ENCODE measurements at regions not wholly inside any gene's neighbourhood (a gene's known extent, or its start where the extent isn't known, plus 50 kb on each side); places are given as distances from the start of the nearest gene placed in this dataset.

DNA sequence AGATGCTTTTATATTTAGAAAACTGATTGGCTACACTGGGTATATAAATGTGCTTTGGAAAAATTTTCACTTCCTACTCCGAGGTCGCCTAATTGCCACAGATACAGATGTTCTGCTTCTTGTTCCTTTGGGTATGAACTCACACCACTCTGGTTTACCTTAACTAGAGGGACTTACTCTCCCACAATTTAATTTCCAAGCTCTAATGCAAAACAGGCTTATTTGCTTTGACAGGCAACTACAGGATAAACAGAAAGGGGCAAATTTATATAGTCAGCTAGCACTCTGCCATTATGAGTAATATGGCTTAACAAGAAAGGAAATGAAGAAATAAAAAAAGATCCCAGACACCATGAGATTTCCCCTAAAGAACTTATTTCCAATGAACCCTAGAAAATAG is 156.9 kb upstream of the ZFP64 start (continued):
- TF ChIP-seq ZZZ3 (IDR thresholded peaks at IDR 0.05; ENCODE audit: control insufficient read depth, insufficient read length, low read depth) (no peak), RELA (IDR thresholded peaks at IDR 0.05; ENCODE audit: borderline replicate concordance, partially characterized antibody) (no peak), CEBPB (IDR thresholded peaks at IDR 0.05; ENCODE audit: borderline replicate concordance in 1 of 2, low read depth in 2 of 2, low read length in 2 of 2) (no peak)
- TF ChIP-seq, protein P1, sequence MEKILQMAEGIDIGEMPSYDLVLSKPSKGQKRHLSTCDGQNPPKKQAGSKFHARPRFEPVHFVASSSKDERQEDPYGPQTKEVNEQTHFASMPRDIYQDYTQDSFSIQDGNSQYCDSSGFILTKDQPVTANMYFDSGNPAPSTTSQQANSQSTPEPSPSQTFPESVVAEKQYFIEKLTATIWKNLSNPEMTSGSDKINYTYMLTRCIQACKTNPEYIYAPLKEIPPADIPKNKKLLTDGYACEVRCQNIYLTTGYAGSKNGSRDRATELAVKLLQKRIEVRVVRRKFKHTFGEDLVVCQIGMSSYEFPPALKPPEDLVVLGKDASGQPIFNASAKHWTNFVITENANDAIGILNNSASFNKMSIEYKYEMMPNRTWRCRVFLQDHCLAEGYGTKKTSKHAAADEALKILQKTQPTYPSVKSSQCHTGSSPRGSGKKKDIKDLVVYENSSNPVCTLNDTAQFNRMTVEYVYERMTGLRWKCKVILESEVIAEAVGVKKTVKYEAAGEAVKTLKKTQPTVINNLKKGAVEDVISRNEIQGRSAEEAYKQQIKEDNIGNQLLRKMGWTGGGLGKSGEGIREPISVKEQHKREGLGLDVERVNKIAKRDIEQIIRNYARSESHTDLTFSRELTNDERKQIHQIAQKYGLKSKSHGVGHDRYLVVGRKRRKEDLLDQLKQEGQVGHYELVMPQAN (conservative IDR thresholded peaks at IDR 0.05) = no peak

DNA sequence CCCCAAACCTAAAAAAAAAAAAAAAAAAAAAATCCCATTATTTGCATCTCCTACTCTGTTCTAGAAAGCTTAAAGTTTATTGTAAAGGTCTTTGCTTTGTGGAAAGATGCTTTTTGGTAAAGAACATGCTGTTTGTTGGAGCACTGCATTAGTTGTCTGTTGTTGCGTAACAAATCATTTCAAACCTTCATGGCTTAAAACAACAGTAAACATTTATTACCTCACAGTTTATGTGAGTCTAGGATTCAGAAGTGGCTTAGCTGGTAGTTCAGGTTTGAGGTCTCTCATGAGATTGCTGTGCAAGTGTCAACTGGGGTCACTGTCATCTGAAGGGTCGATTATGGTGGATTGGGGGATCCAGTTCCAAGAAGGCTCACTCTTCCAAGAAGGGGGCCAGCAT is 155.2 kb upstream of the ZFP64 start:
- H3K4me1 ChIP-seq (ENCODE audit: control insufficient read depth, insufficient read depth, low read length) = no peaks in the 10 kb centered on the region
- no peaks in the 10 kb centered on the region for H4K20me1 ChIP-seq (ENCODE audit: control insufficient read depth, insufficient read depth)
- DNase-seq (ENCODE audit: low read depth, low spot score) = no peak
- H3K4me2 ChIP-seq (ENCODE audit: control insufficient read depth, insufficient read depth) = no peak overlapping the region
- no peak overlapping the region for H2AFZ ChIP-seq (ENCODE audit: control insufficient read depth, low read depth, low read length)
- no TSS peak for BruUV-seq (replicated peaks)
- ChIA-PET SMC1A (ENCODE audit: uncharacterized antibody, unreplicated experiment) (no interaction called here), CTCF (no interaction called here), RAD21 (ENCODE audit: unreplicated experiment) (no interaction called here), POLR2A (no interaction called here)
- intact Hi-C loops (cut with micrococcal nuclease; ENCODE audit: unreplicated experiment) = no loop called here
- FAIRE-seq = no peak
- H3K27me3 ChIP-seq (replicated peaks in 1 of 2; ENCODE audit: control insufficient read depth in 2 of 2, insufficient read depth in 2 of 2, low read length in 1 of 2) = no peaks in the 10 kb centered on the region
- no peak overlapping the region for H3K4me3 ChIP-seq
- WGBS (ENCODE audit: insufficient coverage, insufficient replicate concordance, low lambda C conversion rate, missing lambda C conversion rate) = 50% methylated on average over 2 of the region's 2 CpGs
- no peak for ATAC-seq
- H3K27ac ChIP-seq (ENCODE audit: control insufficient read depth, insufficient read depth) = no peak overlapping the region
- no peaks in the 10 kb centered on the region for H3K79me2 ChIP-seq (ENCODE audit: control insufficient read depth, insufficient read depth, low read length)
- no peaks in the 10 kb centered on the region for H3K9me3 ChIP-seq (replicated peaks; ENCODE audit: control insufficient read depth, insufficient read depth, low read length)
- TF ChIP-seq TARDBP (IDR thresholded peaks at IDR 0.05; ENCODE audit: borderline replicate concordance) = no peak
- TF ChIP-seq, protein P2, sequence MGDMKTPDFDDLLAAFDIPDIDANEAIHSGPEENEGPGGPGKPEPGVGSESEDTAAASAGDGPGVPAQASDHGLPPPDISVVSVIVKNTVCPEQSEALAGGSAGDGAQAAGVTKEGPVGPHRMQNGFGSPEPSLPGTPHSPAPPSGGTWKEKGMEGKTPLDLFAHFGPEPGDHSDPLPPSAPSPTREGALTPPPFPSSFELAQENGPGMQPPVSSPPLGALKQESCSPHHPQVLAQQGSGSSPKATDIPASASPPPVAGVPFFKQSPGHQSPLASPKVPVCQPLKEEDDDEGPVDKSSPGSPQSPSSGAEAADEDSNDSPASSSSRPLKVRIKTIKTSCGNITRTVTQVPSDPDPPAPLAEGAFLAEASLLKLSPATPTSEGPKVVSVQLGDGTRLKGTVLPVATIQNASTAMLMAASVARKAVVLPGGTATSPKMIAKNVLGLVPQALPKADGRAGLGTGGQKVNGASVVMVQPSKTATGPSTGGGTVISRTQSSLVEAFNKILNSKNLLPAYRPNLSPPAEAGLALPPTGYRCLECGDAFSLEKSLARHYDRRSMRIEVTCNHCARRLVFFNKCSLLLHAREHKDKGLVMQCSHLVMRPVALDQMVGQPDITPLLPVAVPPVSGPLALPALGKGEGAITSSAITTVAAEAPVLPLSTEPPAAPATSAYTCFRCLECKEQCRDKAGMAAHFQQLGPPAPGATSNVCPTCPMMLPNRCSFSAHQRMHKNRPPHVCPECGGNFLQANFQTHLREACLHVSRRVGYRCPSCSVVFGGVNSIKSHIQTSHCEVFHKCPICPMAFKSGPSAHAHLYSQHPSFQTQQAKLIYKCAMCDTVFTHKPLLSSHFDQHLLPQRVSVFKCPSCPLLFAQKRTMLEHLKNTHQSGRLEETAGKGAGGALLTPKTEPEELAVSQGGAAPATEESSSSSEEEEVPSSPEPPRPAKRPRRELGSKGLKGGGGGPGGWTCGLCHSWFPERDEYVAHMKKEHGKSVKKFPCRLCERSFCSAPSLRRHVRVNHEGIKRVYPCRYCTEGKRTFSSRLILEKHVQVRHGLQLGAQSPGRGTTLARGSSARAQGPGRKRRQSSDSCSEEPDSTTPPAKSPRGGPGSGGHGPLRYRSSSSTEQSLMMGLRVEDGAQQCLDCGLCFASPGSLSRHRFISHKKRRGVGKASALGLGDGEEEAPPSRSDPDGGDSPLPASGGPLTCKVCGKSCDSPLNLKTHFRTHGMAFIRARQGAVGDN (IDR thresholded peaks at IDR 0.05) = no peak
- TF ChIP-seq ZNF217 (IDR thresholded peaks at IDR 0.05) = no peak
- no peak for TF ChIP-seq SMC3 (IDR thresholded peaks at IDR 0.05; ENCODE audit: borderline replicate concordance, low read length)
- no peak for TF ChIP-seq SREBF2 (IDR thresholded peaks at IDR 0.05; ENCODE audit: low read length)
- TF ChIP-seq SUZ12 (IDR thresholded peaks at IDR 0.05; ENCODE audit: unreplicated experiment) = no peak
- no peaks in the 10 kb centered on the region for H3K36me3 ChIP-seq (ENCODE audit: control insufficient read depth in 2 of 2, insufficient read depth in 2 of 2, low read length in 1 of 2)
- in situ Hi-C loops (cut with MboI) = no loop called here
- no peak overlapping the region for H3K9ac ChIP-seq (ENCODE audit: control insufficient read depth, insufficient read depth, low read length)

Data from GM12878 (cell line).